Spleen (tissue), 7 donors: ENCODE measurements at regions not wholly inside any gene's neighbourhood (a gene's known extent, or its start where the extent isn't known, plus 50 kb on each side); places are given as distances from the start of the nearest gene placed in this dataset.

Experiments
- POLR2A ChIP-seq, 3 donors: fragments of 450-650 bp; IDR thresholded peaks; one replicate each; pipeline ENCODE4 v1.5.1; 2017; ENCODE audit warnings: antibody characterized with exemption in 3 of 3, mild to moderate bottlenecking in 1 of 3
- TF ChIP-seq, protein P1 (sequence below), 11 experiments: fragments of 200-600 bp in 7 of 11; fragments of 450-650 bp in 4 of 11; sonication (generic) in 4 of 11; IDR thresholded peaks in 8 of 11; conservative IDR thresholded peaks in 3 of 11; 1 replicate in 7 of 11; 2 replicates in 4 of 11; pipeline versions ENCODE4 v1.4.0 to v1.8.0; 2016 to 2021; ENCODE audit warnings: antibody characterized with exemption in 11 of 11, inconsistent platforms in 4 of 11, mild to moderate bottlenecking in 1 of 11
- donor health status: DM: no; HTN: no; CAD: no; lungs with moderate emphysema.
- donor health status: DM: no; HTN: no; CAD: no.
- donor health status: DM: no; HTN: no; CAD: no.

- TF ChIP-seq, protein P1, sequence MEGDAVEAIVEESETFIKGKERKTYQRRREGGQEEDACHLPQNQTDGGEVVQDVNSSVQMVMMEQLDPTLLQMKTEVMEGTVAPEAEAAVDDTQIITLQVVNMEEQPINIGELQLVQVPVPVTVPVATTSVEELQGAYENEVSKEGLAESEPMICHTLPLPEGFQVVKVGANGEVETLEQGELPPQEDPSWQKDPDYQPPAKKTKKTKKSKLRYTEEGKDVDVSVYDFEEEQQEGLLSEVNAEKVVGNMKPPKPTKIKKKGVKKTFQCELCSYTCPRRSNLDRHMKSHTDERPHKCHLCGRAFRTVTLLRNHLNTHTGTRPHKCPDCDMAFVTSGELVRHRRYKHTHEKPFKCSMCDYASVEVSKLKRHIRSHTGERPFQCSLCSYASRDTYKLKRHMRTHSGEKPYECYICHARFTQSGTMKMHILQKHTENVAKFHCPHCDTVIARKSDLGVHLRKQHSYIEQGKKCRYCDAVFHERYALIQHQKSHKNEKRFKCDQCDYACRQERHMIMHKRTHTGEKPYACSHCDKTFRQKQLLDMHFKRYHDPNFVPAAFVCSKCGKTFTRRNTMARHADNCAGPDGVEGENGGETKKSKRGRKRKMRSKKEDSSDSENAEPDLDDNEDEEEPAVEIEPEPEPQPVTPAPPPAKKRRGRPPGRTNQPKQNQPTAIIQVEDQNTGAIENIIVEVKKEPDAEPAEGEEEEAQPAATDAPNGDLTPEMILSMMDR (IDR thresholded peaks at IDR 0.05 in 8 of 11, conservative IDR thresholded peaks at IDR 0.05 in 3 of 11) = no peak
- no peak for TF ChIP-seq POLR2A (IDR thresholded peaks at IDR 0.05)
Measured at GRCh38 chr2:7752291-7752690, 835.1 kb downstream of the RNF144A start.
